OCI-LY7 (cell line): ENCODE measurements at regions not wholly inside any gene's neighbourhood (a gene's known extent, or its start where the extent isn't known, plus 50 kb on each side); places are given as distances from the start of the nearest gene placed in this dataset.

Experiments used
- CTCF ChIP-seq: fragments of 200-600 bp; sonication (generic); conservative IDR thresholded peaks from 2 replicates; pipeline ENCODE4 v1.5.1; 2014; ENCODE audit warnings: mild to moderate bottlenecking, antibody characterized with exemption, low read length, moderate library complexity, mixed read lengths
- EZH2phosphoT487 ChIP-seq: fragments of 200-600 bp; sonication (generic); IDR thresholded peaks from 2 replicates; pipeline ENCODE4 v1.6.1; 2018; ENCODE audit warnings: low read depth, borderline replicate concordance, mild to moderate bottlenecking, mixed run types, antibody characterized with exemption, low read length, moderate library complexity, mixed read lengths

GRCh38 chr4:16992566-16993225, 94.3 kb upstream of the LDB2 start:
- TF ChIP-seq CTCF (no peak), EZH2phosphoT487 (no peak)
